H1 (cell line): ENCODE measurements at regions not wholly inside any gene's neighbourhood (a gene's known extent, or its start where the extent isn't known, plus 50 kb on each side); places are given as distances from the start of the nearest gene placed in this dataset.

Experiments used
- NANOG ChIP-seq: IDR thresholded peaks from 2 replicates; pipeline ENCODE4 v1.6.1; 2011; ENCODE audit warnings: low read length, low read depth, mild to moderate bottlenecking, inconsistent platforms; ENCODE audit not compliant: insufficient read depth, poor library complexity, severe bottlenecking
- POLR2A ChIP-seq, 2 experiments: IDR thresholded peaks; 1 replicate in 1 of 2; 2 replicates in 1 of 2; pipeline ENCODE4 v1.6.1; 2011; ENCODE audit warnings: low read depth in 2 of 2, low read length in 2 of 2, mild to moderate bottlenecking in 2 of 2; ENCODE audit errors: control extremely low read depth in 1 of 2
- TF ChIP-seq, protein P1 (sequence below), 3 experiments: IDR thresholded peaks; 1 replicate in 2 of 3; 2 replicates in 1 of 3; pipeline versions ENCODE4 v1.5.1 to v1.6.1; 2011; ENCODE audit warnings: low read length in 3 of 3, mild to moderate bottlenecking in 3 of 3, inconsistent platforms in 2 of 3, low read depth in 1 of 3, moderate library complexity in 1 of 3; ENCODE audit not compliant: insufficient read depth in 1 of 3; ENCODE audit errors: control extremely low read depth in 1 of 3

DNA sequence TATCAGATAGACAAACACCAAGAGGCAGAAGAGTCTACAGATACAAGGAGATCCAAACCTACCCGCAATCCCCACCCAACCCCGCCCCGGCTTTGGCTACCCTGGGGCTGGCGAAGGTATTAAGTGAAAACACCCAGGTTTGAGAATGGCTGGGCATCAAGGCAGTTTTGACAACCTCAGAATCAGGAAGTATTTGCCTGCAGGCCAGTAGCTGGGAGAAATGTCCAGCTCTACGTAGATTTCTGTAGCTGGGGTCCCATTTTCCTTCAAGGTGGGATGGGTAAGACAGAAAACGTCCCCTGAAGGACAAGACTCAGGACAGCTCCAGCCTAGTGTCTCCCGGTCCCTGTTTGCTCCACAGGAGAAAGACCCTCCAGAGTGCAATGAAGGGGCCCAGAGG, 101.8 kb upstream of the ERG start:
- no peak for TF ChIP-seq NANOG
- TF ChIP-seq, protein P1, sequence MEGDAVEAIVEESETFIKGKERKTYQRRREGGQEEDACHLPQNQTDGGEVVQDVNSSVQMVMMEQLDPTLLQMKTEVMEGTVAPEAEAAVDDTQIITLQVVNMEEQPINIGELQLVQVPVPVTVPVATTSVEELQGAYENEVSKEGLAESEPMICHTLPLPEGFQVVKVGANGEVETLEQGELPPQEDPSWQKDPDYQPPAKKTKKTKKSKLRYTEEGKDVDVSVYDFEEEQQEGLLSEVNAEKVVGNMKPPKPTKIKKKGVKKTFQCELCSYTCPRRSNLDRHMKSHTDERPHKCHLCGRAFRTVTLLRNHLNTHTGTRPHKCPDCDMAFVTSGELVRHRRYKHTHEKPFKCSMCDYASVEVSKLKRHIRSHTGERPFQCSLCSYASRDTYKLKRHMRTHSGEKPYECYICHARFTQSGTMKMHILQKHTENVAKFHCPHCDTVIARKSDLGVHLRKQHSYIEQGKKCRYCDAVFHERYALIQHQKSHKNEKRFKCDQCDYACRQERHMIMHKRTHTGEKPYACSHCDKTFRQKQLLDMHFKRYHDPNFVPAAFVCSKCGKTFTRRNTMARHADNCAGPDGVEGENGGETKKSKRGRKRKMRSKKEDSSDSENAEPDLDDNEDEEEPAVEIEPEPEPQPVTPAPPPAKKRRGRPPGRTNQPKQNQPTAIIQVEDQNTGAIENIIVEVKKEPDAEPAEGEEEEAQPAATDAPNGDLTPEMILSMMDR (IDR thresholded peaks at IDR 0.05; ENCODE audit: control extremely low read depth in 1 of 3, insufficient read depth in 1 of 3, low read depth in 1 of 3, low read length in 3 of 3): no peak
- no peak for TF ChIP-seq POLR2A (IDR thresholded peaks at IDR 0.05; ENCODE audit: control extremely low read depth in 1 of 2, low read depth in 2 of 2, low read length in 2 of 2)
